ENCODE measurements at regions not wholly inside any gene's neighbourhood (a gene's known extent, or its start where the extent isn't known, plus 50 kb on each side); places are given as distances from the start of the nearest gene placed in this dataset.

GRCh38 chr14:29321646-29322045 lies 555.1 kb downstream of the FOXG1 start:
- no peak overlapping the region for H3K14ac ChIP-seq (ENCODE audit: insufficient read length)
- no peak overlapping the region for H4K91ac ChIP-seq (replicated peaks; ENCODE audit: insufficient read length, low read length)
- POLR2A ChIA-PET (ENCODE audit: partially characterized antibody): no interaction called here
- H2BK120ac ChIP-seq (replicated peaks; ENCODE audit: low read depth, low read length): no peak overlapping the region
- H3K56ac ChIP-seq (replicated peaks; ENCODE audit: insufficient read length, low read depth, low read length): no peak overlapping the region
- no peak for TF ChIP-seq YY1 (IDR thresholded peaks at IDR 0.05; ENCODE audit: low read depth, low read length)
- TF ChIP-seq CHD2 (IDR thresholded peaks at IDR 0.05; ENCODE audit: low read length): no peak
- no peak for TF ChIP-seq SIX5 (IDR thresholded peaks at IDR 0.05; ENCODE audit: low read depth, low read length)
- TF ChIP-seq POLR2A (IDR thresholded peaks at IDR 0.05; ENCODE audit: control extremely low read depth in 1 of 2, low read depth in 2 of 2, low read length in 2 of 2): no peak
- TF ChIP-seq RNF2 (IDR thresholded peaks at IDR 0.05; ENCODE audit: borderline replicate concordance, low read depth, low read length, missing control alignments, poor library complexity, severe bottlenecking): no peak
- no peak for TF ChIP-seq CBX5 (IDR thresholded peaks at IDR 0.05; ENCODE audit: low read depth, low read length)
- no peak for TF ChIP-seq KDM5A (IDR thresholded peaks at IDR 0.05; ENCODE audit: low read length)
- no peak for TF ChIP-seq SIRT6 (IDR thresholded peaks at IDR 0.05; ENCODE audit: low read length)
- TF ChIP-seq USF2 (IDR thresholded peaks at IDR 0.05; ENCODE audit: low read length): no peak
- no peak for TF ChIP-seq FOSL1 (IDR thresholded peaks at IDR 0.05; ENCODE audit: insufficient read depth, low read depth, low read length)
- TF ChIP-seq SP1 (IDR thresholded peaks at IDR 0.05; ENCODE audit: low read depth, low read length): no peak
- TF ChIP-seq BRCA1 (IDR thresholded peaks at IDR 0.05; ENCODE audit: low read depth, low read length): no peak
- TF ChIP-seq CEBPB (IDR thresholded peaks at IDR 0.05; ENCODE audit: low read depth, low read length): no peak
- TF ChIP-seq SAP30 (IDR thresholded peaks at IDR 0.05; ENCODE audit: insufficient read depth, insufficient replicate concordance, low read length): no peak
- FAIRE-seq: no peak
- H3K4me3 ChIP-seq (ENCODE audit: extremely low read depth in 1 of 4, insufficient read depth in 2 of 4, low read depth in 3 of 4, low read length in 4 of 4): no peak overlapping the region
- H3K4me1 ChIP-seq (replicated peaks in 1 of 4; ENCODE audit: control insufficient read depth in 3 of 4, insufficient read depth in 4 of 4, low read length in 3 of 4): no peaks in the 10 kb centered on the region
- no peak overlapping the region for H3K9ac ChIP-seq (replicated peaks in 1 of 4; ENCODE audit: extremely low read depth in 1 of 4, low read depth in 3 of 4, low read length in 3 of 4)
- H2BK12ac ChIP-seq (ENCODE audit: low read depth, low read length): no peak overlapping the region
- no peak overlapping the region for H4K5ac ChIP-seq (ENCODE audit: insufficient read length, low read depth, low read length)
- no peaks in the 10 kb centered on the region for H3K79me1 ChIP-seq (ENCODE audit: low read depth, low read length)
- no peak overlapping the region for H4K8ac ChIP-seq (ENCODE audit: extremely low read depth, insufficient read depth, low read length)
- H3K23ac ChIP-seq (ENCODE audit: insufficient read length): no peak overlapping the region
- H2AK5ac ChIP-seq (ENCODE audit: low read depth, low read length): no peak overlapping the region
- no peaks in the 10 kb centered on the region; a peak in 1 of 4 replicates for H3K9me3 ChIP-seq (ENCODE audit: insufficient read depth in 2 of 2, low read depth in 1 of 2, low read length in 1 of 2)
- H4K20me1 ChIP-seq (replicated peaks in 1 of 2; ENCODE audit: control insufficient read depth in 1 of 2, insufficient read depth in 2 of 2, low read length in 2 of 2): no peaks in the 10 kb centered on the region
- H3K23me2 ChIP-seq (ENCODE audit: low read depth, low read length): no peaks in the 10 kb centered on the region
- CTCF ChIA-PET (ENCODE audit: partially characterized antibody): no interaction called here
- no peak overlapping the region for H2BK20ac ChIP-seq (ENCODE audit: low read length)
- H3K79me2 ChIP-seq (ENCODE audit: control insufficient read depth in 1 of 2, insufficient read depth in 2 of 2, low read length in 2 of 2): no peaks in the 10 kb centered on the region
- H3K4ac ChIP-seq (replicated peaks; ENCODE audit: insufficient read length, low read depth, low read length): no peak overlapping the region
- H3K4me2 ChIP-seq (ENCODE audit: insufficient read depth in 1 of 2, low read depth in 2 of 2, low read length in 2 of 2): no peak overlapping the region
- no peak overlapping the region for H2AFZ ChIP-seq (ENCODE audit: low read length)
- H3K27me3 ChIP-seq (replicated peaks in 1 of 4; ENCODE audit: control insufficient read depth in 3 of 4, extremely low read depth in 1 of 4, insufficient read depth in 3 of 4, low read length in 3 of 4): no peaks in the 10 kb centered on the region
- no peaks in the 10 kb centered on the region for H3K36me3 ChIP-seq (ENCODE audit: control insufficient read depth in 2 of 4, insufficient read depth in 4 of 4, low read length in 3 of 4)
- no peak overlapping the region for H3K18ac ChIP-seq (ENCODE audit: extremely low read depth, low read length)
- H3K27ac ChIP-seq (ENCODE audit: low read depth, low read length): no peak overlapping the region
- no peak overlapping the region for H2BK15ac ChIP-seq (ENCODE audit: low read length)
- DNase-seq (ENCODE audit: low read depth in 1 of 2, low spot score in 2 of 2): no peak
- H2BK5ac ChIP-seq (ENCODE audit: low read depth, low read length): no peak overlapping the region
